GM21390 (cell line): ENCODE measurements at regions not wholly inside any gene's neighbourhood (a gene's known extent, or its start where the extent isn't known, plus 50 kb on each side); places are given as distances from the start of the nearest gene placed in this dataset.
"Not testable (repeated sequence)": the region's sequence is repeated elsewhere in the genome, so short reads cannot be mapped to it uniquely, and the experiment has no call there.

ENCODE experiments used
- ATAC-seq: cut with Tn5 transposase; IDR thresholded peaks from one replicate; pipeline ENCODE4 v1.9.1; 2021; ENCODE audit not compliant: unreplicated experiment

DNA sequence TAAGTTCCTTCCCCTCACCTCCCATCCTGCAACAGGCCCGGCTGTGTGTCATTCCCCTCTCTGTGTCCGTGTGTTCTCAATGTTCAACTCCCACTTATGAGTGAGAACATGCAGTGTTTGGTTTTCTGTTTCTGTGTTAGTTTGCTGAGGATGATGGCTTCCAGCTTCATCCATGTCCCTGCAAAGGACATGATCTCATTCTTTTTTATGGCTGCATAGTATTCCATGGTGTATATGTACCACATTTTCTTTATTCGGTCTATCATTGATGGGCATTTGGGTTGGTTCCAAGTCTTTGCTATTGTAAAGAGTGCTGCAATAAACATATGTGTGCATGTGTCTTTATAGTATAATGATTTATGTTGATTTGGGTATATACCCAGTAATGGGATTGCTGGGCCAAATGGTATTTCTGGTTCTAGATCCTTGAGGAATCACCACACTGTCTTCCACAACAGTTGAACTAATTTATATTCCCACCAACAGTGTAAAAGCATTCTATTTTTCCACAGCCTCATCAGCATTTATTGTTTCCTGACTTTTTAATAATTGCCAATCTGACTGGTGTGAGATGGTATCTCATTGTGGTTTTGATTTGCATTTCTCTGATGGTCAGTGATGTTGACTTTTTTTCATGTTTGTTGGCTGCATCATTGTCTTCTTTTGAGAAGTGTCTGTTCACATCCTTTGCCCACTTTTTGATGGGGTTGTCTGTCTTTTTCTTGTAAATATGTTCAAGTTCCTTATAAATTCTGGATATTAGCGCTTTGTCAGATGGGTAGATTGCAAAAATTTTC, 174.1 kb upstream of the PHACTR1 start:
- not testable (repeated sequence) for ATAC-seq

DNA sequence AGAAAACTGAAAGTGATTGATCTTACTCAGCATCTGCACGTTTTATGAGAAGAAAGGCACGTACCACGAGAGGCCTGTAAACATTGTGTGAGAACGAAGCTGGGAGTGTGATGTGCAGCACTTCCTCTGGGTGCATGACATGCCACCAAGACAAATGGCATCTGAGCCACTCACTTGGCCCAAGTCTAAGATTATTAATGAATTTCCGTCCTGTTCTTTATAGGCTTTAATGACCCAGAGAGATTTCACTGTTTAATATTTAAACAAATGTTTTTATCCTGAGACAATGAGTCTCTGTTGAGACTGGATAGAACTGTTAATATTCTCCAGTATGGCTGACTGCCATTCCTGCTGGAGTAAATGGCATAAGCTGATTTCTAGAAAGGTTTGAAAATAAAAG, 172.6 kb upstream of the PHACTR1 start:
- no peak for ATAC-seq

DNA sequence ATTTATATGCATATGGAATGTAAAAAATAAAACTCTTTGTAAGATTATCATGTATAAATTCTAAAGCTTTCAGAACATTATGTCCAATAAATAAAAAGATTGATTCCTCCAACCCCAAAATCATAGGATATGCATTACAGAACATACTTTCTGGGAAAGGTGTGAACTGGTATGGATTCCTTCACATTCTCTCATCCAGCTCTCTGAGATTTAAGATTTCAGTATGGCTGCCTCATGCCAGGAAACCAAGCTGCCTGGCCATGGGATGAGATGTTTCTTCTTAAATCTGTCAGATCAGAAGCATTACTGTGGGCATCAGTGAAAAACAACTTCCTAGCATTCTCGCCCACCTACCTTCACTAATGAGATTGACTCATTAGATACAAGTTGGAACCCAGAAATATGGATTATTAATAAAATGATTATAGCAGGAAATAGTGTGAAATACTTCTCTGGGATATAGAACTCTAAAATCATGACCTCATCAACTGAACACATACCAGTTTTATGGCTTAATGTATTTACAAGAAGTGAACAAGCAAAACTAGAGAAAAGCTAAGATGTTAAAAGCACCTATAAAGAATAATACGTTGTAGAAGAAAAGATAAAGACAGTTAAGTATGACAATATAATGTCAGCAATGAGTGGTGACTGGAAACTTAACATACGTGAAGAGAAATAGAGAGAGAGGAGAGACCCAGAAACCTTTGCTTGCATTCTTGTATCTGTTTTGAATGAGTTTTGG, 171.6 kb upstream of the PHACTR1 start:
- ATAC-seq: no peak

DNA sequence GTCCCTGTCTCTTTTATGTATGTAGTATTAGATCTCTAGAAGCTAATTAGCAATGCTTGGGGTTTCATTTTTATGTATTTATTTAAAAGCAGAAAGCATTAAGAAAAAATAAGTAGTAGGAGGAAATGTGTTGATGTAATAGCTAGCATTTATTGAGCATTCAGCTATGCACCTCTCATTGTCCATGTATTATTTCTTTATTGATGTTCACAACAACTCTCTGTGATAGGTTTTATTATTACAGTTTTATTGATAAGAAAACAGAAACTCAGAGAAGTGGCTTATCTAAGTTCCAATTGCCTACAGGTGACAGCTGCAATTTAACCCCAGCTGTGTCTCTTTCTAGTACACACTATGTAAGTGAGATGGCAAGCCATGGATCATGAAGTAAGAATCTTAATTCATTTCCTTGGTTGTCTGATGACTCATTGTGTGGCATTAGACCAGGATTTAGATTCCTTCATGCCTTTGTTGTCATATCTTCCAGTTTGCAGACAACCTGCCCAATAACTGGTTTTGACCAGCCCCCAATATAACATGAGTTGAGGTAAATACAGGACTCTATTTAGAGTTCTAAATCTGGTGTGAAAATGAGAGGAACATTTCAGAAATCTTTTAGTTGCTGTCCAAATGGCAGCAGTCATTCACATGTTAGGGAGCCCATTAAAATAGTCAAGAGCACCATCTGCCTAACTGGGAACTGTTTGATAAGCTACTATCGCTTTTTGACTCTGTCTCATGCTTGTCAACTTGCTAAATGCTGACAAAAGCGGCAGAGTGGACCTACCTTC, 170.8 kb upstream of the PHACTR1 start:
- ATAC-seq: no peak

DNA sequence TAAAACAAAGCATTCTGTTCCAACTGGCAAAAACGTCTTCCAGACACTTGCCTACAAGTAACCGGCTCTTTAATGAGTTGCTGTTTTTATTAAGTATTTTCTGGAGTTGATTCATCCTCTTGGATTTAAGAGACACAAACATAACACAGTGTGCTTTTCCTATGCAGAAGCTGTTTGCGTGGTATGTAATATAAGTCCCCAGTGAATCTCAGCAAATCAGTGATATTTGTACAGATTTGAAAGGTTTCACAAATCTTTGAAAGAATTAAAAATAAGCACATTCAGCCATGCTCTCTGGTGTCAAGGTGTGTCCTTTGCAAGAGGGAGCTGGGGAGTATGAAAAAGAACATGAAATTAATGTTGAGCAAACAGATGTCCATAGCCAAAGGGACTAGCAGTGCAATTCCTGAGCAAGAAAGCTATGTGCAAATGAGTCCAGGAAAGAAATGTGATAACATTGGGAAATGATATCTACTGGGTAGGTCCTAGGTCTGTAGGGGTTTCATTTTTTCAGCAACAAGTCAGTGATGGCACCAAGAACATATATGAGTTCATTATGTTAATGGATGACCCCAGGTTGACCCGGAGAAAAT, 170.1 kb upstream of the PHACTR1 start:
- no peak for ATAC-seq

DNA sequence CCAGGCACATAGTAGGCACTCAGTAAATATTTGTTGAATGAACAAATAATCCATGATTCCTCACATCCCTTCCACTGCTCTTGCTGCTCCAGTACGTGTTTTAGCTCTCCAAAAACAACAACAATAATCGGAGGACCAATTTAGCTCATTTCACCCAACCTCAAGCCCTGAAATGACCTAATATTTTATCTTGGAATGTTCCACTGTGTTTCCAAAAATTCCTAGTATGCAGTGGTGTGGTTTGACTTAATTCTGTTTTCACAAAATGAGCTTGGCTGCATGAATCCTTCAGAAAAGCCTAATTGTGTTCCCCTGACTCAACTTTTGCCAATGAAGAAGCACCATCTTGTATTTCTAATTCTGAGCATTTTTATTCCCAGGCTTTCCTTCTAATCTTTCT, 168.0 kb upstream of the PHACTR1 start:
- no peak for ATAC-seq

DNA sequence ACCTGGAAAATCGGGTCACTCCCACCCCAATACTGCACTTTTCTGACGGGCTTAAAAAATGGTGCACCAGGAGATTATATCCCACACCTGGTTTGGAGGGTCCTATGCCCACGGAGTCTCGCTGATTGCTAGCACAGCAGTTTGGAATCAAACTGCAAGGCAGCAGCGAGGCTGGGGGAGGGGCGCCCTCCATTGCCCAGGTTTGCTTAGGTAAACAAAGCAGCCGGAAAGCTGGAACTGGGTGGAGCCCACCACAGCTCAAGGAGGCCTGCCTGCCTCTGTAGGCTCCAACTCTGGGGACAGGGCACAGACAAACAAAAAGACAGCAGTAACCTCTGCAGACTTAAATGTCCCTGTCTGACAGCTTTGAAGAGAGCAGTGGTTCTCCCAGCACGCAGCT, 167.1 kb upstream of the PHACTR1 start:
- ATAC-seq: not testable (repeated sequence)

DNA sequence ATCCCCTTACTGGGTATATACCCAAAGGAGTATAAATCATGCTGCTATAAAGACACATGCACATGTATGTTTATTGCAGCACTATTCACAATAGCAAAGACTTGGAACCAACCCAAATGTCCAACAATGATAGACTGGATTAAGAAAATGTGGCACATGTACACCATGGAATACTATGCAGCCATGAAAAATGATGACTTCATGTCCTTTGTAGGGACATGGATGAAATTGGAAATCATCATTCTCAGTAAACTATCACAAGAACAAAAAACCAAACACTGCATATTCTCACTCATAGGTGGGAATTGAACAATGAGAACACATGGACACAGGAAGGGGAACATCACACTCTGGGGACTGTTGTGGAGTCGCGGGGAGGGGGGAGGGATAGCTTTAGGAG, 161.7 kb upstream of the PHACTR1 start:
- not testable (repeated sequence) for ATAC-seq

DNA sequence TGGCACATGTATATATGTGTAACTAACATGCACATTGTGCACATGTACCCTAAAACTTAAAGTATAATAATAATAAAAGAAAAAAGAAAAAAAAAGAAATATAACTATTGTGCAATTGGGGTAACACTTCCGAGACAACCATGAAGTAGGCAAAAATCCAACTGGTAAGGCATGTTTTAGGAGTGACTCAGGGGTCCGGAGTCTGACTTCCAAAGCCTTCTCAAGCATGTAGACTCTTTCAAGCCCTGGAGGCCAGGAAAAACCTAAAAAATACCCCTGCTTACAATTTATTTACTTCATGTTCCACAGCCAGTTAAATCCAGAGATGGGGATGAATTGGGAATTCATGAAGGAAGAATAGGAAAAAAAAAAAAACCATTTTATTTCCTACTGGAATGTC, 161.3 kb upstream of the PHACTR1 start:
- no peak for ATAC-seq

DNA sequence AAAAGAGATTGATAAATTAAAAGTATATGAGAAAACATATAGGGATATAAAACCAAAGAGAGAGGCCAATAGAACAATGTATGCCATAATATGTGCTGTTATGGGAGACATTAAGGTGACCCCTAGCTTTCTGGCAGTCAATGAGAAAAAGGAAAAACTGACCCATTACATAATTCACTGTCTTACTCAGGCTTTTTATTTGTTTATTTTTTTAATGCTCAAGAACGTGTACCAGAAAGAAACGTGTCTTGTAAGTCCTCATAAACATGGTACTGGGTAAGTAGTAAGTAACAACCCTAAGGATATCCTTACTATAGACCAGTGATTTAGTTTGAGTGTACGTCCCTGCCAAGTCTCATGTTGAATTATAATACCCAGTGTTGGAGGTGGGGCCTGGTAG, 160.8 kb upstream of the PHACTR1 start:
- no peak for ATAC-seq

DNA sequence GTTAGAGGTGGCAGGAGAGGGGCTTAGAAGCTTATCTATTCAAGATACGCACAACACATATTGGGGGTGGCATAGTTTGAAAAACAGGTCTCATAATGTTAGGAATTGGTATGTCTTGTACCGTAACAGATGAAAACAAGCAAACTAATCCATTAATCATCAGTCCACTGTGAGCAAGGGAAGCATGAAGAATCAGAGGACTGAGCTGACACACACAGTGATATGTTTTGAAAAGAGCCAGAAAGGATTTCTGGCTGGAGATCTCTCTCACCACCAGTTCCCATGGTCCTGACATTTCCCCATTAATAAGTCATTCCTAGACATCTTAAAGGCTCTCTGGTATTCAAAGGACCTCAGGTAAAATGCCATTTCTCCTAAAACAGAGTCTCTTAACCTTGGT, 158.8 kb upstream of the PHACTR1 start:
- no peak for ATAC-seq

DNA sequence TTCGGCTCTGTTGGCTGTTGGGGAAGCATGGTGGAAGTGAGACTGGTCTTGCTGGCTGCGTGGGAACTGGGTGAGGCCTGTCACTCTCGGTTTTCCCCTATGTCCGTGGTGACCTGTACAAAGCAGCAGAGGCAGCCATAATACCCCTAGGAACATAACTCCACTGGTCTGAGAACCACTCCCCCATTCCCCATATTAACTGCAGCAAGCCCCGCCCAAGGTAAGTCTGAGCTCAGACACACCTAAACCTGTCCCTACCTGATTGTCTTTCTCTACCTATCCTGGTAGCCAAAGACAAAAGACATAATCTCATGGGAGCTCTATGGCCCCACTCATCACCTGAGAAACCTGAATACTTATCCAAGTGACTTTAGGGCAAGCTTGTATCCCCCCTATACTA, 156.3 kb upstream of the PHACTR1 start:
- no peak for ATAC-seq

DNA sequence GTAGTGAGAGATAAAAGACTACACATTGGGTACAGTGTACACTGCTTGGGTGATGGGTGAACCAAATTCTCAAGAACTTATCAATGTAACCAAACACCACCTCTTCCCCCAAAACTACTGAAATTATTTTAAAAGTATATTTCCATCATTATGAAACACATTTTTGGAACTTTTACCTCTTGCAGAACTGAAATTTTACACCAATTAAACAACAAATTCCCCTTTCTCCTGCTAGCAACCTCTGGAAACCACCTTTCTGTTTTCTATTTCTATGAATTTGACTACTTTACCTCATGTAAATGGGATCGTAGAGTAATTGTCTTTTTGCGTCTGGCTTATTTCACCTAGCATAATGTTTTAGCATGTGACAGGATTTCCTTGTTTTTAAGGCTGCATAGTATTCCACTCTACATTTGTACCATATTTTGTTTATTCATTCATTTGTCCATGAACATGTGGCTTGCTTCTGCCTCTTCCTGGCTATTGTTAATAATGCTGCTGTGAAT, 149.9 kb upstream of the PHACTR1 start:
- no peak for ATAC-seq

DNA sequence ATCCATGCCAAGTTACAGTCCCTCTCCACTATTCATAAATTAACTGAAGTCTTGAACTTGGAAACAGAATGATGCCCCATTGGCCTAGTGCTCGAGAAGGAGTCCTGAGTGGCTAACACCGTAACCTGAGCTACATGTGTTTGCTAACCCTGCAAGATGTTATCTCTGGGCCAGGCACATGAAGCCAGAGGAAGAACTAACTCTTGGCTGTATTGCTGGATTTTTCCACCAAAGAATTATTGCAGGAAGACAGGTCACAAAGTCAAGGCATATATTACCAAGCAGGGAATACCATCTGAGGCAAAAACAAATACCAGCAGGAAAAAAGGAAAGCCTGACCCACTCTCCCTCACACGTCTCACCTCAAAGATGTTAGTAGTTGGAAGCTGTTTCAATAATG, 148.9 kb upstream of the PHACTR1 start:
- no peak for ATAC-seq

DNA sequence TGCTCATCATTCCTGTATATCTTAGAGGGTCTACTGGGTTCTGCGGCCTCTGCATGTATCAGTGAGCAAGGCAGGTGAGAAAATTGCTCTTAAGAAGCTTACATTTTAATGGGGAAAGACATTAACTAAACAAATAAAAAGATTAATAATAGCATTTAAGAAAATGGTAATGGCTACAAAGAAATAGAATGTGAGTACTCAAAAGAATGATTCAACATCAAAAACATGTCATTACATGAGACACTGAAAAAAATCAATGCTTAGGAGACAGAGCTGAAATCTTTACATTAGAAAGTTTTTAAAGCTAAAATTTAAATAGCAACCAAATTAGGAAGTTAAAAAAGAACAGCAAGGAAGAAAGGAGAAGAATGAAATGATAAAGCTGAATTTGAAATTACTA, 146.9 kb upstream of the PHACTR1 start:
- no peak for ATAC-seq

DNA sequence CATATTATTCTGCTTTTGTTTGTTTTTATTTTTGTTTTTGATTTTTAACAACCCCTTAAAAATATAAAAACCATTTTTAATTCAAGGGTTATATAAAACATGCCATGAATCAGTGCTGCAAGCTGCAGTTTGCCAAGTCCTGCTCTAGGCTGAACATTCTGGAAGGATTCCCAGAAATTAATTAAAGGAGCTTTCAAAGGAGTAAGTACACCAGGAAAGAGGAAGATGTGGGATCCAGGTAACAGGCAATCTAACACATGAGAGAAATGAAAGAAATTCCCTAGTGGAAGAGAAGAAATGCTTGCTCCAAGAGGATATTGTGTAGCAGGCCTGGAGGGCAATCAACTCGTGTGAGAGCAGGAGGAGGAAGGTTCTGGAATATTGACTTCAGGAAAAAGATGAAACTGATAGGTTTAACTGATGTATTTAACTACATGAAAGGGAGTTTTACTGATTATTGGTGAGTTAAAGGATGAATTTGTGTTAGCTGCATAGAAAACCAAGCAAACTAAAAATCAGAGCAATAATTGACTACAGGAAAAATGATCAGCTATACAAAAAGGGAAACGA, 146.0 kb upstream of the PHACTR1 start:
- no peak for ATAC-seq

DNA sequence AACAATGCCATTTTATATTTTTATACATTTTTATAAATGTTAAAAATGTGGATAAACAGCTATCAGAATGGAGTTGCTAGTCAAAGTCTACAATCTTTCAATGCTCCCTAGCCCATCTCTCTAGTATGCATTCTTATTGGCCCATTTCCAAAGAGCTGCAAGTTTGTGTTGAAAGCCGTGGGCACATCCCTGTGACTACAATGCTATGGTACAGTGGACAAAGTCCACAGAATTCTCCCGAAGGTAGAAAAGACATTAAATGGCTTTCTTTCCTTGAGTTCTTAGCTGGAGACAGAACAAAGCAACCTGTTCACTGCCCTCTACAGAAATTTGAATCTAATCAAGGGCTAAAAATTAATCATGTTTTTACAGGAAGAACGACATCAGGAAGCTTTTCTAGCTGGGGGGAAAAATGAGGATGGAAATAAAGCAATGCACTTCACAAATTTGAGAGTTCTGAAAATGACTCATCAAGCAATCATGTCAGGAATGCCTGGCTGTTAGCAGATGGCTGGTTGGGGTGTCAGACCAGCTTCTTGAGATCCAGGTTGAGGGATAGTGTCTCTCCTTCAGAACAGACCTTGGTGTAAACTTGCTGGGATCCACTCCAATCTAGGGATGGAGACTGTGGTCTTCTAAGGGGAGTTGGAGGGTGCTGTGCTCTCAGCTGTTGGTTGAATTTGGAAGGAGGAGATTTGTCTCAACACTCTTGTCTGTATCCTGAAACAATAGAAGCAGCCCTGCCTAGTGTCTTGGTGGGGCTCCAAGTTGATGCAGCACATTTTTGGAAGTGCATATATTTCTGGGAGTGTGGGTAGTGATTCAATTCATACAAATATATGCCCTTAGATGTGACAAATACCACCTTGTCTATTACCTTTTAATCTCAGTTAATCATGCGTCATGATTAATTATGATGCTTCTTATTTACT, 143.4 kb upstream of the PHACTR1 start:
- no peak for ATAC-seq

DNA sequence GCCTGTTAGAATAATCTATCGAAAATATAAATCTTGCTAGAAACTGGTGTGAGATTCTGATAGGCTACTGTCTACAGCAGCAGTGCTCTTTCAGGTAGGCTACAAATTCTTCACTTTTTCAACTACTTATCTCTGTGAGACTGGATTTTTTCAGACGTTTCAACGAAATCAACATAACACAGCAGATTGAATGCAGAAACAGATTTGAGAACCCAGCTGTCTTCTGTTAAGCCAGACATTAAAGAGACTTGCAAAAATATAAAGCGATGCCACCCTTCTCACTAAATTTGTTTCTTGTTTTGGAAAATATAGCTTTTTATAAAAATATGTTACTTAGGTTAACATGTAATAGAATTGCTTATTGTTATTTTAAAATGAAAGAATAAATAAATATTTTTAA, 140.6 kb upstream of the PHACTR1 start:
- no peak for ATAC-seq

DNA sequence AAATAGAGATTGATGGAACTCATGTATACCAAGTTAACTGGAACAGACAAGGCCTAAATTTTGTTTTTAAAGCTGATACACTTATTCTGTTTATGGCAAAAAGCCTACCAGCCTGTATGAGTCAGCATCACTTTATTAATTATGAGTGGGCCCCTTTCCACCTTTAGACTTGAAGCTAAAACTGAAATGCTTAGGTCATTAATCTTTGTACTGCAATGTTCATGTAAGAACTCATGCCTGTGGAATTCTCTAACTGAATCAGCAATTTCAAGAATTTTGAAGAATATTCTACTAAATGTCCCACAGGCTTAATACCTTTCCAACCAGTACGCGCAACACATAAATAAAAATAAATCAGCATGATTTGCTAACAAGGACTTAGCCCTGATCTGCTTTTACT, 140.2 kb upstream of the PHACTR1 start:
- ATAC-seq: no peak
